ENCODE measurements at regions not wholly inside any gene's neighbourhood (a gene's known extent, or its start where the extent isn't known, plus 50 kb on each side); places are given as distances from the start of the nearest gene placed in this dataset.

DNA sequence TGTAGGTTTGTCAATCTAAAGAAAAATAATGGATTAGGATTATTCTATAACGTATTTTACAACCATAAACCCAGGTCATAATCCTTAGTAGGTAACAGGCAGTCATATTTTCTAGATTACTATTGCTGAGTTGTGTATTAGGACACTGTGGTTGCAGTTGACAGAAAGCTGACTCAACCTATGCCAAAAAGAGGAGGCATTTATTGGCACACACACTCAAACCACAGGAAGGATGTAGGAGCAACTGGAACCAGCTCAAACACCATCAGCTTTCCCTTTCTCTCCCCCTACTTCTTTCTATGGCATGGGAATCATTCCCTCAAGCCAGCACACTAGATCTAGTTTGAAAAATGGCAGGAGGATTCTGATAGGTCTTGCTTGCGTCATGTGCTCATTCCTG is 136.4 kb upstream of the FAM9C start:
- no peak for ATAC-seq
- intact Hi-C loops (cut with micrococcal nuclease): no loop called here
- Histone ChIP-seq H3K36me3 (ENCODE audit: control insufficient read depth in 1 of 2, insufficient read depth in 2 of 2, low read length in 2 of 2) (no peaks in the 10 kb centered on the region), H3K9ac (ENCODE audit: low read length) (no peak overlapping the region), H3K9me3 (ENCODE audit: control insufficient read depth in 1 of 2, insufficient read depth in 1 of 2, low read depth in 1 of 2, low read length in 2 of 2) (no peaks in the 10 kb centered on the region), H3K79me2 (ENCODE audit: insufficient read depth, low read length) (no peaks in the 10 kb centered on the region), H3K4me3 (replicated peaks in 1 of 2; ENCODE audit: low read depth in 1 of 2, low read length in 2 of 2) (no peak overlapping the region), H3K4me2 (ENCODE audit: low read length) (no peak overlapping the region), H3K4me1 (ENCODE audit: control insufficient read depth in 1 of 2, insufficient read depth in 2 of 2, low read length in 2 of 2) (no peaks in the 10 kb centered on the region), H3K27me3 (ENCODE audit: insufficient read depth, low read length) (no peaks in the 10 kb centered on the region), H3K9me2 (ENCODE audit: insufficient read depth) (no peaks in the 10 kb centered on the region), H2AFZ (ENCODE audit: low read depth, low read length, poor library complexity, severe bottlenecking) (no peak overlapping the region), H4K20me1 (ENCODE audit: insufficient read depth) (no peaks in the 10 kb centered on the region), H3K27ac (ENCODE audit: low read depth, low read length) (no peak overlapping the region)
- BruUV-seq (replicated peaks): no TSS peak
- no peak for TF ChIP-seq EGR1 (IDR thresholded peaks at IDR 0.05; ENCODE audit: low read depth)
- no peak for TF ChIP-seq POLR2AphosphoS5 (IDR thresholded peaks at IDR 0.05; ENCODE audit: low read depth, low read length)
- no peak for TF ChIP-seq CEBPB (IDR thresholded peaks at IDR 0.05; ENCODE audit: low read depth)
- TF ChIP-seq ZFX (IDR thresholded peaks at IDR 0.05): no peak
- no peak for TF ChIP-seq SP1 (IDR thresholded peaks at IDR 0.05; ENCODE audit: low read depth)
- TF ChIP-seq, protein P1, sequence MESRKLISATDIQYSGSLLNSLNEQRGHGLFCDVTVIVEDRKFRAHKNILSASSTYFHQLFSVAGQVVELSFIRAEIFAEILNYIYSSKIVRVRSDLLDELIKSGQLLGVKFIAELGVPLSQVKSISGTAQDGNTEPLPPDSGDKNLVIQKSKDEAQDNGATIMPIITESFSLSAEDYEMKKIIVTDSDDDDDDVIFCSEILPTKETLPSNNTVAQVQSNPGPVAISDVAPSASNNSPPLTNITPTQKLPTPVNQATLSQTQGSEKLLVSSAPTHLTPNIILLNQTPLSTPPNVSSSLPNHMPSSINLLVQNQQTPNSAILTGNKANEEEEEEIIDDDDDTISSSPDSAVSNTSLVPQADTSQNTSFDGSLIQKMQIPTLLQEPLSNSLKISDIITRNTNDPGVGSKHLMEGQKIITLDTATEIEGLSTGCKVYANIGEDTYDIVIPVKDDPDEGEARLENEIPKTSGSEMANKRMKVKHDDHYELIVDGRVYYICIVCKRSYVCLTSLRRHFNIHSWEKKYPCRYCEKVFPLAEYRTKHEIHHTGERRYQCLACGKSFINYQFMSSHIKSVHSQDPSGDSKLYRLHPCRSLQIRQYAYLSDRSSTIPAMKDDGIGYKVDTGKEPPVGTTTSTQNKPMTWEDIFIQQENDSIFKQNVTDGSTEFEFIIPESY (IDR thresholded peaks at IDR 0.05; ENCODE audit: extremely low read depth, insufficient replicate concordance, low read length): no peak
- TF ChIP-seq RAD21 (IDR thresholded peaks at IDR 0.05; ENCODE audit: low read depth): no peak
- TF ChIP-seq, protein P2, sequence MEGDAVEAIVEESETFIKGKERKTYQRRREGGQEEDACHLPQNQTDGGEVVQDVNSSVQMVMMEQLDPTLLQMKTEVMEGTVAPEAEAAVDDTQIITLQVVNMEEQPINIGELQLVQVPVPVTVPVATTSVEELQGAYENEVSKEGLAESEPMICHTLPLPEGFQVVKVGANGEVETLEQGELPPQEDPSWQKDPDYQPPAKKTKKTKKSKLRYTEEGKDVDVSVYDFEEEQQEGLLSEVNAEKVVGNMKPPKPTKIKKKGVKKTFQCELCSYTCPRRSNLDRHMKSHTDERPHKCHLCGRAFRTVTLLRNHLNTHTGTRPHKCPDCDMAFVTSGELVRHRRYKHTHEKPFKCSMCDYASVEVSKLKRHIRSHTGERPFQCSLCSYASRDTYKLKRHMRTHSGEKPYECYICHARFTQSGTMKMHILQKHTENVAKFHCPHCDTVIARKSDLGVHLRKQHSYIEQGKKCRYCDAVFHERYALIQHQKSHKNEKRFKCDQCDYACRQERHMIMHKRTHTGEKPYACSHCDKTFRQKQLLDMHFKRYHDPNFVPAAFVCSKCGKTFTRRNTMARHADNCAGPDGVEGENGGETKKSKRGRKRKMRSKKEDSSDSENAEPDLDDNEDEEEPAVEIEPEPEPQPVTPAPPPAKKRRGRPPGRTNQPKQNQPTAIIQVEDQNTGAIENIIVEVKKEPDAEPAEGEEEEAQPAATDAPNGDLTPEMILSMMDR (IDR thresholded peaks at IDR 0.05 in 2 of 3, conservative IDR thresholded peaks at IDR 0.05 in 1 of 3; ENCODE audit: borderline replicate concordance in 1 of 3, insufficient read depth in 1 of 3, low read depth in 2 of 3, low read length in 2 of 3): no peak
- TF ChIP-seq, protein P3, sequence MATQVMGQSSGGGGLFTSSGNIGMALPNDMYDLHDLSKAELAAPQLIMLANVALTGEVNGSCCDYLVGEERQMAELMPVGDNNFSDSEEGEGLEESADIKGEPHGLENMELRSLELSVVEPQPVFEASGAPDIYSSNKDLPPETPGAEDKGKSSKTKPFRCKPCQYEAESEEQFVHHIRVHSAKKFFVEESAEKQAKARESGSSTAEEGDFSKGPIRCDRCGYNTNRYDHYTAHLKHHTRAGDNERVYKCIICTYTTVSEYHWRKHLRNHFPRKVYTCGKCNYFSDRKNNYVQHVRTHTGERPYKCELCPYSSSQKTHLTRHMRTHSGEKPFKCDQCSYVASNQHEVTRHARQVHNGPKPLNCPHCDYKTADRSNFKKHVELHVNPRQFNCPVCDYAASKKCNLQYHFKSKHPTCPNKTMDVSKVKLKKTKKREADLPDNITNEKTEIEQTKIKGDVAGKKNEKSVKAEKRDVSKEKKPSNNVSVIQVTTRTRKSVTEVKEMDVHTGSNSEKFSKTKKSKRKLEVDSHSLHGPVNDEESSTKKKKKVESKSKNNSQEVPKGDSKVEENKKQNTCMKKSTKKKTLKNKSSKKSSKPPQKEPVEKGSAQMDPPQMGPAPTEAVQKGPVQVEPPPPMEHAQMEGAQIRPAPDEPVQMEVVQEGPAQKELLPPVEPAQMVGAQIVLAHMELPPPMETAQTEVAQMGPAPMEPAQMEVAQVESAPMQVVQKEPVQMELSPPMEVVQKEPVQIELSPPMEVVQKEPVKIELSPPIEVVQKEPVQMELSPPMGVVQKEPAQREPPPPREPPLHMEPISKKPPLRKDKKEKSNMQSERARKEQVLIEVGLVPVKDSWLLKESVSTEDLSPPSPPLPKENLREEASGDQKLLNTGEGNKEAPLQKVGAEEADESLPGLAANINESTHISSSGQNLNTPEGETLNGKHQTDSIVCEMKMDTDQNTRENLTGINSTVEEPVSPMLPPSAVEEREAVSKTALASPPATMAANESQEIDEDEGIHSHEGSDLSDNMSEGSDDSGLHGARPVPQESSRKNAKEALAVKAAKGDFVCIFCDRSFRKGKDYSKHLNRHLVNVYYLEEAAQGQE (IDR thresholded peaks at IDR 0.05; ENCODE audit: low read depth): no peak
- no peak for TF ChIP-seq SIN3A (IDR thresholded peaks at IDR 0.05; ENCODE audit: low read depth)
- no peak for TF ChIP-seq ZNF274 (IDR thresholded peaks at IDR 0.05; ENCODE audit: low read depth, low read length)
- TF ChIP-seq, protein P4, sequence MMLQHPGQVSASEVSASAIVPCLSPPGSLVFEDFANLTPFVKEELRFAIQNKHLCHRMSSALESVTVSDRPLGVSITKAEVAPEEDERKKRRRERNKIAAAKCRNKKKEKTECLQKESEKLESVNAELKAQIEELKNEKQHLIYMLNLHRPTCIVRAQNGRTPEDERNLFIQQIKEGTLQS (IDR thresholded peaks at IDR 0.05): no peak
- CTCF ChIA-PET: no interaction called here
- POLR2A ChIA-PET: no interaction called here
- DNase-seq (ENCODE audit: low read depth, low spot score): no peak
- RAD21 ChIA-PET (ENCODE audit: low non-redundant PET in 1 of 2, low total read pairs in 2 of 2, uncharacterized antibody in 2 of 2, unreplicated experiment in 2 of 2): no interaction called here

All from HCT116 (cell line).